ENCODE measurements at regions not wholly inside any gene's neighbourhood (a gene's known extent, or its start where the extent isn't known, plus 50 kb on each side); places are given as distances from the start of the nearest gene placed in this dataset.

- TF ChIP-seq CTCF (IDR thresholded peaks at IDR 0.05; ENCODE audit: low read length) (no peak), EZH2 (IDR thresholded peaks at IDR 0.05; ENCODE audit: borderline replicate concordance, low read length) (no peak)
Measured at GRCh38 chrX:129145840-129146272, 377.4 kb downstream of the SMARCA1 start.

Data from OCI-LY1 (cell line).